H1 (cell line): ENCODE measurements at regions not wholly inside any gene's neighbourhood (a gene's known extent, or its start where the extent isn't known, plus 50 kb on each side); places are given as distances from the start of the nearest gene placed in this dataset.

Experiments used
- ATF3 ChIP-seq: IDR thresholded peaks from 2 replicates; pipeline ENCODE4 v1.6.1; 2011; ENCODE audit warnings: low read depth, mild to moderate bottlenecking, low read length; ENCODE audit not compliant: insufficient read depth
- CHD2 ChIP-seq: IDR thresholded peaks from 2 replicates; pipeline ENCODE4 v1.6.1; 2012; ENCODE audit warnings: low read length, improper control_type of control experiment
- CHD7 ChIP-seq: fragments of 300-600 bp; sonication (generic); IDR thresholded peaks from 2 replicates; pipeline ENCODE4 v1.7.1; 2012; ENCODE audit warnings: low read length, moderate library complexity, mild to moderate bottlenecking, inconsistent platforms; ENCODE audit not compliant: insufficient replicate concordance
- SP1 ChIP-seq: IDR thresholded peaks from 2 replicates; pipeline ENCODE4 v1.6.1; 2011; ENCODE audit warnings: low read depth, low read length
- TAF1 ChIP-seq: IDR thresholded peaks from 2 replicates; pipeline ENCODE4 v1.6.1; 2011; ENCODE audit warnings: mild to moderate bottlenecking, low read depth, low read length
- TCF12 ChIP-seq: IDR thresholded peaks from 2 replicates; pipeline ENCODE4 v1.6.1; 2011; ENCODE audit warnings: low read depth, mild to moderate bottlenecking, low read length
- TEAD4 ChIP-seq: IDR thresholded peaks from 2 replicates; pipeline ENCODE4 v1.6.1; 2012; ENCODE audit warnings: low read depth, low read length, inconsistent platforms, mixed read lengths

GRCh38 chr6:48535582-48536009 lies 424.6 kb upstream of the PTCHD4 start (continued):
- TF ChIP-seq CHD7: no peak
- 0 out of 2 replicates have a peak, but pooled peaks have one; percentile 35 for TF ChIP-seq SP1
- TF ChIP-seq ATF3: no peak
- 0 out of 2 replicates have a peak, but pooled peaks have one; percentile 6 for TF ChIP-seq TEAD4
- TF ChIP-seq TCF12: no peak
- no peak for TF ChIP-seq CHD2
- no peak for TF ChIP-seq TAF1
